HEK293 (cell line): ENCODE measurements at regions not wholly inside any gene's neighbourhood (a gene's known extent, or its start where the extent isn't known, plus 50 kb on each side); places are given as distances from the start of the nearest gene placed in this dataset.

Experiments used
- CTCF ChIA-PET: fragments of 350-600 bp; formaldehyde crosslinking; extraction: SDS; loops from one replicate; lab custom pipeline; 2021; ENCODE audit warnings: antibody characterized with exemption; lab: Yijun Ruan, JAX
- POLR2A ChIA-PET: fragments of 300-600 bp; formaldehyde crosslinking; extraction: SDS; loops from one replicate; lab custom pipeline; 2020; ENCODE audit warnings: antibody characterized with exemption, inconsistent platforms; lab: Yijun Ruan, JAX
- H3K27ac ChIP-seq: fragments of 200-500 bp; sonication (Bioruptor generic); 2 replicates; pipeline ENCODE4 v1.5.1; 2014; ENCODE audit warnings: low read depth, low read length, control low read depth, inconsistent platforms; ENCODE audit errors: extremely low read depth
- H3K36me3 ChIP-seq, 2 experiments: fragments of 200-500 bp in 1 of 2; sonication (Bioruptor generic) in 1 of 2; 1 replicate in 1 of 2; 2 replicates in 1 of 2; pipeline ENCODE4 v1.5.1; 2014 to 2017; ENCODE audit warnings: inconsistent platforms in 2 of 2, low read length in 2 of 2; ENCODE audit not compliant: control insufficient read depth in 2 of 2, insufficient read depth in 1 of 2
- H3K4me1 ChIP-seq: fragments of 200-500 bp; sonication (Bioruptor generic); 2 replicates; pipeline ENCODE4 v1.5.1; 2014; ENCODE audit warnings: mild to moderate bottlenecking, low read length, inconsistent platforms; ENCODE audit not compliant: control insufficient read depth, insufficient read depth
- H3K4me3 ChIP-seq: 2 replicates; pipeline ENCODE4 v1.5.1; 2011; ENCODE audit warnings: low read depth, mild to moderate bottlenecking, control low read depth, low read length, moderate library complexity
- H3K9me3 ChIP-seq: fragments of 200-500 bp; sonication (Bioruptor generic); 2 replicates; pipeline ENCODE4 v1.5.1; 2014; ENCODE audit warnings: low read depth, low read length, inconsistent platforms; ENCODE audit not compliant: control insufficient read depth, insufficient read depth
- GLIS1 ChIP-seq: fragments of 450-650 bp; formaldehyde crosslinking; IDR thresholded peaks from 2 replicates; pipeline ENCODE4 v1.5.1; 2016; ENCODE audit warnings: missing biosample characterization, missing genetic modification characterization
- HIC1 ChIP-seq: fragments of 450-650 bp; formaldehyde crosslinking; IDR thresholded peaks from 2 replicates; pipeline ENCODE4 v1.5.1; 2016; ENCODE audit warnings: missing biosample characterization, missing genetic modification characterization
- OVOL3 ChIP-seq: fragments of 450-650 bp; formaldehyde crosslinking; IDR thresholded peaks from 2 replicates; pipeline ENCODE4 v1.5.1; 2016; ENCODE audit warnings: missing biosample characterization, missing genetic modification characterization
- PRDM1 ChIP-seq: fragments of 450-650 bp; formaldehyde crosslinking; IDR thresholded peaks from 2 replicates; pipeline ENCODE4; 2016; ENCODE audit warnings: missing biosample characterization, missing genetic modification characterization
- REST ChIP-seq: fragments of 450-650 bp; formaldehyde crosslinking; IDR thresholded peaks from 2 replicates; pipeline ENCODE4 v1.5.1; 2016; ENCODE audit warnings: missing biosample characterization, missing genetic modification characterization
- TRIM28 ChIP-seq: IDR thresholded peaks from 2 replicates; pipeline ENCODE4 v1.6.1; 2011; ENCODE audit warnings: low read length, control low read depth, borderline replicate concordance
- YY2 ChIP-seq: fragments of 450-650 bp; formaldehyde crosslinking; IDR thresholded peaks from 2 replicates; pipeline ENCODE4 v1.5.1; 2016; ENCODE audit warnings: missing biosample characterization, missing genetic modification characterization
- ZBTB8A ChIP-seq: fragments of 450-650 bp; formaldehyde crosslinking; IDR thresholded peaks from 2 replicates; pipeline ENCODE4 v1.5.1; 2016; ENCODE audit warnings: missing biosample characterization, missing genetic modification characterization
- ZFP3 ChIP-seq: fragments of 450-650 bp; formaldehyde crosslinking; IDR thresholded peaks from 2 replicates; pipeline ENCODE4 v1.5.1; 2016; ENCODE audit warnings: low read depth, missing biosample characterization, missing genetic modification characterization
- ZNF112 ChIP-seq: fragments of 450-650 bp; formaldehyde crosslinking; IDR thresholded peaks from 2 replicates; pipeline ENCODE4 v1.5.0; 2017; ENCODE audit warnings: missing biosample characterization, missing genetic modification characterization
- ZNF121 ChIP-seq: fragments of 450-650 bp; formaldehyde crosslinking; IDR thresholded peaks from 2 replicates; pipeline ENCODE4 v1.5.1; 2016; ENCODE audit warnings: missing biosample characterization, missing genetic modification characterization
- ZNF221 ChIP-seq: fragments of 450-650 bp; formaldehyde crosslinking; IDR thresholded peaks from 2 replicates; pipeline ENCODE4 v1.5.1; 2017; ENCODE audit warnings: missing biosample characterization, missing genetic modification characterization, borderline replicate concordance
- ZNF239 ChIP-seq: fragments of 450-650 bp; formaldehyde crosslinking; IDR thresholded peaks from 2 replicates; pipeline ENCODE4 v1.5.1; 2016; ENCODE audit warnings: missing biosample characterization, missing genetic modification characterization
- ZNF292 ChIP-seq: fragments of 450-650 bp; formaldehyde crosslinking; IDR thresholded peaks from 2 replicates; pipeline ENCODE4 v1.5.1; 2016; ENCODE audit warnings: low read depth, missing biosample characterization, missing genetic modification characterization, borderline replicate concordance
- ZNF324 ChIP-seq: fragments of 450-650 bp; formaldehyde crosslinking; IDR thresholded peaks from 2 replicates; pipeline ENCODE4 v1.5.1; 2016; ENCODE audit warnings: missing biosample characterization, missing genetic modification characterization
- ZNF366 ChIP-seq: fragments of 450-650 bp; formaldehyde crosslinking; conservative IDR thresholded peaks from 2 replicates; pipeline ENCODE4 v1.5.1; 2016; ENCODE audit warnings: missing biosample characterization, missing genetic modification characterization
- ZNF433 ChIP-seq: fragments of 450-650 bp; formaldehyde crosslinking; IDR thresholded peaks from 2 replicates; pipeline ENCODE4 v1.5.1; 2016; ENCODE audit warnings: missing biosample characterization, missing genetic modification characterization, low read depth
- ZNF670 ChIP-seq: fragments of 450-650 bp; formaldehyde crosslinking; IDR thresholded peaks from 2 replicates; pipeline ENCODE4 v1.5.1; 2016; ENCODE audit warnings: missing biosample characterization, missing genetic modification characterization, low read depth
- ZNF768 ChIP-seq: fragments of 450-650 bp; formaldehyde crosslinking; IDR thresholded peaks from 2 replicates; pipeline ENCODE4 v1.5.1; 2018; ENCODE audit warnings: missing biosample characterization, mild to moderate bottlenecking, missing genetic modification characterization
- ZNF776 ChIP-seq: fragments of 450-650 bp; formaldehyde crosslinking; IDR thresholded peaks from 2 replicates; pipeline ENCODE4 v1.5.0; 2017; ENCODE audit warnings: missing biosample characterization, missing genetic modification characterization, borderline replicate concordance
- ZNF830 ChIP-seq: fragments of 450-650 bp; IDR thresholded peaks from 2 replicates; pipeline ENCODE4 v1.5.0; 2018; ENCODE audit warnings: missing biosample characterization, missing genetic modification characterization, low read depth, mild to moderate bottlenecking, moderate library complexity
- ZSCAN30 ChIP-seq: fragments of 450-650 bp; IDR thresholded peaks from 2 replicates; pipeline ENCODE4 v1.5.1; 2018; ENCODE audit warnings: missing biosample characterization, mild to moderate bottlenecking, missing genetic modification characterization, moderate library complexity

DNA sequence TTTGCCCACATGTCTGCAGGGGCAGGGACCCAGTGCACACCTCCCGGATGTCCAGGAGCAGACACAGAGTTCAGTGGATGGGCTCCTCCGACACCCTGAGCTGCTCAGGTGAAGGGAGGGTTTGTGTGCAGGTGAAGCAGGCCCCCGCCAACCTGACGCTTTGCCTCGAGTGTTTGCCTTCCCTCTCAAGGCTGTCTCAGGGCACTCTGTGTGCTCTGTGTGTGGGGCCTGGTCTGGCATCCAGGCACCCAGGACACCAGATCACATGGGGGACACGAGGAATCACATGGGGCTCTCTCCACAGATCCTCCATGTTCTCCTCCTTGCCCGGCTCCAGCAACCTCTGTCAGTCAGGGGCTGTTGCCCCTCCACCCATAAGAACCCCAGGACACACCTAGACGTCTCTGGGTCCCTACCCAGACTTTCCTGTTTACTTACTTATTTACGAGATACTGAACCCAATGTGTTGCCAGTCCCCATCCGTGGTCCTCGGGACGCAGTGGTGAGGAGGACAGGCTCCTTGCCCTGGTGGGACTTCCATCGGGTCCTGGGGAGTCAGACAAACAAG, 99.5 kb downstream of the HTR5A start:
- Histone ChIP-seq H3K9me3 (no peaks in the 10 kb centered on the region), H3K4me3 (no peak overlapping the region), H3K4me1 (no peaks in the 10 kb centered on the region), H3K36me3 (no peaks in the 10 kb centered on the region), H3K27ac (no peak overlapping the region)
- CTCF ChIA-PET = no interaction called here
- POLR2A ChIA-PET = no interaction called here
- no peak for TF ChIP-seq OVOL3
- no peak for TF ChIP-seq HIC1 (tag by site-specific recombination)

DNA sequence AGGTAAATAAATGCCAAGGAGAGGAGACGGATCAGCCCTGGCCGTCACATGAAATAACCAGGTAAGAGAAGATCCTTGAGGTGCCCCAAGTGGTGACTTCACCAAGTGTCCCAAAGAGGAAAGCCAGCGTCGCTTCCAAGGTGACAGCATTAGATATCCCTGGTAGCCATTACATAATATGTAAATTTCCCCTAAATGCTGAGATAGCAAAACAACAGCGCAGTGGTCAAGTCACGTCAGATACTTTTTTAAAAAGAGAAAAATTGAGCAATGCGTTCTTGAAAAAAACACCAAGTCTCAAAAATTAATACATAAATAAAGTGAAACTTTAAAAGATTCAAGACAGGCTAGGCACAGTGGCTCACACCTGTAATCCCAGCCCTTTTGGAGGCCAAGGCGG, 100.2 kb downstream of the HTR5A start:
- POLR2A ChIA-PET = no interaction called here

GRCh38 chr7:155172141-155172540, 102.0 kb downstream of the HTR5A start:
- Histone ChIP-seq H3K4me1 (no peaks in the 10 kb centered on the region), H3K9me3 (no peaks in the 10 kb centered on the region), H3K4me3 (no peak overlapping the region), H3K36me3 (no peaks in the 10 kb centered on the region), H3K27ac (no peak overlapping the region)
- CTCF ChIA-PET = no interaction called here
- no peak for TF ChIP-seq ZBTB8A (tag by site-specific recombination)
- POLR2A ChIA-PET = no interaction called here

More for the DNA sequence above, 100.2 kb downstream of the HTR5A start:
- TF ChIP-seq ZNF433 (tag by site-specific recombination) (no peak), ZNF221 (tag by site-specific recombination) (no peak), ZNF239 (tag by site-specific recombination) (no peak)
- H3K4me1 ChIP-seq = no peaks in the 10 kb centered on the region
- no peaks in the 10 kb centered on the region for H3K36me3 ChIP-seq
- no peak overlapping the region for H3K27ac ChIP-seq
- H3K4me3 ChIP-seq = no peak overlapping the region
- H3K9me3 ChIP-seq = no peaks in the 10 kb centered on the region
- CTCF ChIA-PET = no interaction called here

GRCh38 chr7:155173905-155174304, 103.8 kb downstream of the HTR5A start:
- Histone ChIP-seq H3K4me1 (no peaks in the 10 kb centered on the region), H3K4me3 (no peak overlapping the region), H3K36me3 (no peaks in the 10 kb centered on the region), H3K27ac (no peak overlapping the region), H3K9me3 (no peaks in the 10 kb centered on the region)
- ChIA-PET POLR2A (no interaction called here), CTCF (interaction anchor here (2.2 kb wide), 1 partner anchor 171 kb away, joined by 5 read pairs; no protein-coding TSS in a partner anchor)
- TF ChIP-seq PRDM1 (tag by site-specific recombination) (no peak), ZNF366 (tag by site-specific recombination) (no peak), ZNF112 (tag by site-specific recombination) (no peak), ZNF121 (no peak), REST (tag by site-specific recombination) (no peak), ZNF292 (no peak), ZFP3 (tag by site-specific recombination) (no peak), ZSCAN30 (tag by site-specific recombination) (no peak), ZNF768 (tag by site-specific recombination) (no peak), ZNF776 (tag by site-specific recombination) (no peak), ZNF670 (tag by site-specific recombination) (no peak), ZNF324 (no peak), TRIM28 (no peak), ZNF830 (no peak), YY2 (no peak), GLIS1 (tag by site-specific recombination) (no peak)
